Hippocampal formation (tissue), 2 donors: ENCODE measurements at regions not wholly inside any gene's neighbourhood (a gene's known extent, or its start where the extent isn't known, plus 50 kb on each side); places are given as distances from the start of the nearest gene placed in this dataset.
"Not testable (repeated sequence)": the region's sequence is repeated elsewhere in the genome, so short reads cannot be mapped to it uniquely, and the experiment has no call there.

ENCODE experiments used
- DNase-seq, 2 donors: peaks; one replicate each; lab custom pipeline; 2025; lab: John Stamatoyannopoulos, UW

- DNase-seq, result no peak
Measured at GRCh38 chr6:63440594-63440993, 120.8 kb upstream of the LGSN start.

GRCh38 chr6:63441266-63441956 is 121.6 kb upstream of the LGSN start:
- DNase-seq, result no peak

- no peak for DNase-seq
Measured at GRCh38 chr6:63442870-63443269, 123.1 kb upstream of the LGSN start.

- DNase-seq, result no peak
Measured at GRCh38 chr6:63444768-63445167, 125.0 kb upstream of the LGSN start.

GRCh38 chr6:63446405-63446804 is 125.9 kb upstream of the LOC128125822 start:
- no peak for DNase-seq

- no peak for DNase-seq
Measured at GRCh38 chr6:63447134-63447533, 125.1 kb upstream of the LOC128125822 start.

- no peak for DNase-seq
Measured at GRCh38 chr6:63448229-63448628, 124.1 kb upstream of the LOC128125822 start.

- no peak for DNase-seq
Measured at GRCh38 chr6:63449714-63450113, 122.6 kb upstream of the LOC128125822 start.

GRCh38 chr6:63451238-63451637 is 121.0 kb upstream of the LOC128125822 start:
- DNase-seq, result no peak

- DNase-seq, result no peak
Measured at GRCh38 chr6:63452125-63452524, 120.2 kb upstream of the LOC128125822 start.

GRCh38 chr6:63456734-63457133 is 115.5 kb upstream of the LOC128125822 start:
- no peak for DNase-seq

GRCh38 chr6:63458480-63459115 is 113.7 kb upstream of the LOC128125822 start:
- no peak for DNase-seq

- no peak for DNase-seq
Measured at GRCh38 chr6:63459814-63460213, 112.5 kb upstream of the LOC128125822 start.

GRCh38 chr6:63460971-63461370 is 111.3 kb upstream of the LOC128125822 start:
- no peak for DNase-seq

GRCh38 chr6:63464060-63464459 is 108.2 kb upstream of the LOC128125822 start:
- no peak for DNase-seq

- DNase-seq, result no peak
Measured at GRCh38 chr6:63465750-63466149, 106.5 kb upstream of the LOC128125822 start.

GRCh38 chr6:63466242-63466733 is 106.0 kb upstream of the LOC128125822 start:
- DNase-seq, result no peak

- no peak for DNase-seq
Measured at GRCh38 chr6:63467247-63467954, 104.9 kb upstream of the LOC128125822 start.

GRCh38 chr6:63471145-63471544 is 101.1 kb upstream of the LOC128125822 start:
- not testable (repeated sequence) for DNase-seq

GRCh38 chr6:63471654-63472053 is 100.6 kb upstream of the LOC128125822 start:
- DNase-seq, result no peak

GRCh38 chr6:63475707-63476106 is 96.6 kb upstream of the LOC128125822 start:
- DNase-seq, result no peak

- DNase-seq, result no peak
Measured at GRCh38 chr6:63476302-63476701, 96.0 kb upstream of the LOC128125822 start.
